ENCODE measurements at regions not wholly inside any gene's neighbourhood (a gene's known extent, or its start where the extent isn't known, plus 50 kb on each side); places are given as distances from the start of the nearest gene placed in this dataset.

DNA sequence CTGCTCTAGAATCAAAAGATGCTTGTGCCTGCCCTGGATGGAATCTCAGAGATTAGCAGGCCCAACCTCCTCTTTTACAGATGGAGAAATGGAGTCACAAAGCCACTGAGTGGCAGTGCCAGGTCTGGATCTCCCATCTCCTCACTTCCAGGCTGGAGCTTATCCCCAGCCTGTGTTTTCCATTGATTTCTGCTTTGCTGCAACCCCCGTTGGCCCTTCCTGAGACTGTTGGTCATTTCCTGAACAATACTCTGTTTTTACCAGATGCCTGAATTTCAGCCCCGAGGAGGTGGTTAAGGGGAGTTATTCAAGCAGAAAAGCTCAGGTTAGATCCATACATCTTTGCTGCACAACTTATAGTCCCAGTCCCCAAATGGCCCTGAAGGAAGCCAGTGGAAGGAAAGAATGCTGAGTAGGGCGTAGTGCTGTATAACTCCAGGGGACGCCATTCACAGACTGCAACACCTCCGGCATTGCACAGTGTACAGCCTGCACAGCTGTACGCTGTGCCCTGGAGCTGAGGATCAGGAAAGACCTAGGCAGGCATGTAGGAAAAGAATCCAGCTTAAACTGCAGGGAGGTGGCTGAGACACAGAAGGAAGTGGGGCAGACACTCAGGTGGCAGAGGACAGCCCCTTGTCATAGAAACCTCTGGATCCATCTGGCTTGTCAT lies 77.5 kb downstream of the RPLP1 start:
- DNase-seq (ENCODE audit: low read depth, low spot score), result no peak

DNA sequence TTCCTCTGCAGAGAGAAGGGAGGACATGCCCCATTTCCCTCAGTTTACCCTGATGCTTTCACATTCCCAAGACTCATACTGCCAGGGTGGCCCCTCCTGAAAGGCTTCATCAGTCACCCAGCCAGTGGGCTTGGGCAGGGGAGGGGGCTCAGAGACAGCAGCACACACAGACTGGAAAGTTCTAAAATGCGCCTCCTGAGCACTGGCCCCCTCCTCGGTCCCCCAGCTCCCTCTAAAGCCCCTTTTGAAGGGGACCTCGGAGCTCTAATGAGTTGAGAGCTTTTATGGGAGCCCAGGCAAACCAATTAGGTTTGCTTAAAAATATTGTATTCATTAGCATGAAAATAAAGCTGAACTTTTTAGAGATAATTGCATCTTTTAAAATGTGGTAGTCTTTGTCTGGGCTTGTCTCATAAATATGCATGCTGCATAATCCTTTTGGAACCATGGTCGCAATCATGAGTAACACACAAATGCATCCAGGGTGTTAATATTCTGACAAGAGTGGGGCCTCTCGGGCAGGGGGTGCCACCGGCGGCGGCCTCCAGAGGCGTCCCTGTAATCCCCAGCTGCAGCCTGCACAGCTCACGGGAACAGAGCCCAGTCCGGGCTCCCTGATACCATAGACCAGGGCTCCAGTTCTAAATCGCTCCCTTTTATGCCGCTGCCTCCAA lies 78.5 kb downstream of the RPLP1 start:
- DNase-seq (ENCODE audit: low read depth, low spot score), result no peak

DNA sequence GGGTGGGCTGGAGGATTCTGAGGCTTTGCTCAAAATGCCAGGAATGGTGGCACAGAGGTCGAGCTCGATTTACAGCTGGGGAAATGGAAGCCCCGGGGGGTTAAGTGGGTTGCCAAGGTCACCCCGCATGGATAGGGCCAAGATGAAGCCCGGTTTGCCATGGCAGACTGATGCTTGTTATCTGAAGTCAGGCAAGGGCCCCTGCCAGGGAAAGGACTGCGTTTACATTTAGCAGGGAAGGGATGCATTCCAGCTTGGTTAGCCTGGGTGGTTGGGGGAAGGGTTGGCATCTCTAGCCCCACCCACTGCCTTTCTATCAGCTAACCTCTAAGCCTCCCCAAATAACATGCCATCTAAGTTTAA lies 79.0 kb downstream of the RPLP1 start:
- no peak for DNase-seq (ENCODE audit: low read depth, low spot score)

DNA sequence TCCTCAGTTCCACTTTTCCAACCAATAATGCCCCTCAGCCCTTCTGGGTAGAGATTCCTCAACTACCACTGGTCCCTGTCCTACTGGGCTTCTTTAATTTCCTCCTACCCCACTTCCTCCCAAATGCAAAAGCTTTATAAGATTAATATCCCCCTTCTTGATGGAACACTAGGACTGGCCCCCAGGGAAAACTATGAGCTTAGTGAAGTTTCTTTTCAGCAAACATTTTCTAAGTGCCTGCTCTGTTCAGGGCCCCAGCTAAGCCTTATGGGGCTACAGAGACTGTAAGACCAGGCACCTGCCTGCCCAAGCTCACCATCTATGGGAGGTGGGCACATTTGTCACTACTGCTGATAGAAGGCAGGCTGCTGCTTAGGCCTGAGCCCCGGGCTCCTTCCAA lies 79.4 kb downstream of the RPLP1 start:
- DNase-seq (ENCODE audit: low read depth, low spot score), result no peak

DNA sequence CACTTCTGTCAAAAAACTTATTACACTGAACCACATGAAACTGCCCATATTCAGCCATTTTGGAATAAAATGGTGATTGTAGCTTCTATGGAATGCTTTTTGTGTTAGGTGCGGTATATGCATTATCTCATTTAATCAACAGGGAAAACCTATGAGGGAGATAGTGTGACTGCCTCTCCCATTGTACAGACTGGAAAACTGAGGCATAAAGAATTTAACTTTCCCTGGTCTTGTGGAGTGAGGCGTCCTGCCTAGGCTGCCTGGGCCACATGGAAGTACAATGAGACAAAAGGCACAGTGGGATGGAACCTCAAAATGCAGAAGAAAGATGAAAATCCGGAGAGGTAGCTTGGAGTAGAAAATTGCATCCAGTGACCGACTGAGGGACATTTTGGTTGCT lies 80.2 kb downstream of the RPLP1 start:
- no peak for DNase-seq (ENCODE audit: low read depth, low spot score)

DNA sequence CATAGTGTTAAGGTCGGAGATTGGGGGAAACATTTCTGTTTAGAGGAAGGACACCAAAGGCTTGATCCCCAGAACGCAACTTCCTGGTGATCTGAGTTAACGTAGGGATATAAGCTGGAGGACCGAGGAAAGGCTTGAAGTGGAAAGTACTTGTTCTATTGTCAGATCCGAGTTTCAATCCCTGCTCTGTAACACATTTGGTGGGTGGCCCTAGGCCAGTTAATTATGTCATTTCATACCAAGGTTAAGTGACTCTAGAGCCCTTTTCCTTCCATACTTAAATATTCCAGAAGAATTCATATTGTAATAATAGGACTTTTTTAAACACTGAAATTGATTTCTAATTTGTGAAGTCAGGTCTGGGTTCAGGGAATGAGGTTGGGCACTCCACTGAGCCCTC lies 80.9 kb downstream of the RPLP1 start:
- DNase-seq (ENCODE audit: low read depth, low spot score), result no peak

DNA sequence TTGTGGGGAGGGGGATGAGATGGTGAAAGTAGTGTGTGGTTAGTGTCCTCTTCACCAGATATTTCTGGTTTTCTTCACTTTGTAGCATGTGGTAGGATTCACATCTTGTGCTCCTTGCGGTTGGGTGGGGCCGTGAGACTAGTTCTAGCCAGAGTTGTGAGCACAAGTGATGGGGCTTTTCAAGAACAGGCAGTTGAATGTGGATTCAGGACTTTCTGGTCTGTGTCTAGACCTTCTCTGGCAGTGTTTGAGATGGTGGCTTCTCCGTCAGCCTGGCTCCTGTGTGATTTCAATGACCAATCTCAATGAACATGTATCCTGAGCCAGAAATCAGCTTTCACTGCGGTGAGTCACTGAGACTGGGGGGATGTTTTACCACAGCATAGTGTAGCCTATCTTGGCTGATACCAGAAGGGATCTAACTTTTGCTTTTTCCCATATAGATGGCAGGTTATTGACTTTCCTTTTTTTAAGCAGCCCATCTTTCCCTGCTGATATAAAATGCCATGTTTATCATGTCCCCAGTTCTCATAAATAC lies 82.6 kb downstream of the RPLP1 start:
- DNase-seq (ENCODE audit: low read depth, low spot score), result no peak

DNA sequence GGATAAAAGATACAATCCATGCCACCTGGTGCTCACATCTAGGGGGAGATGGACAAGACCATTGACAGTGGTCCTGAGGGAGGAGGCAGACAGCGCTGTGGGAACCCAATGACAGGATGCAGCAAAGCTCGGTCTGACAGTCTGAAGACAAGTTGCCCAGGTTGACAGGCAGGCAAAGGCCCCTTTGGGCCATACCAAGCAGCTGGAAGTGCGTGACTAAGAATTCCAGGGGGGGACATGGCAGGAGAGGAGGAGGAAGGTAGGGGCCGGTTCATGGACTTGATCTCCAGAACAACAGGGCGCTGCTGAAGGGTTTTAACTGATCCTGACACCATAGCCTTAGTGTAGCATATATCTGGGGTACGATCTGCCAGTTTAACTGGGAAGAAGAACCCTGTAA lies 83.4 kb downstream of the RPLP1 start:
- no peak for DNase-seq (ENCODE audit: low read depth, low spot score)

DNA sequence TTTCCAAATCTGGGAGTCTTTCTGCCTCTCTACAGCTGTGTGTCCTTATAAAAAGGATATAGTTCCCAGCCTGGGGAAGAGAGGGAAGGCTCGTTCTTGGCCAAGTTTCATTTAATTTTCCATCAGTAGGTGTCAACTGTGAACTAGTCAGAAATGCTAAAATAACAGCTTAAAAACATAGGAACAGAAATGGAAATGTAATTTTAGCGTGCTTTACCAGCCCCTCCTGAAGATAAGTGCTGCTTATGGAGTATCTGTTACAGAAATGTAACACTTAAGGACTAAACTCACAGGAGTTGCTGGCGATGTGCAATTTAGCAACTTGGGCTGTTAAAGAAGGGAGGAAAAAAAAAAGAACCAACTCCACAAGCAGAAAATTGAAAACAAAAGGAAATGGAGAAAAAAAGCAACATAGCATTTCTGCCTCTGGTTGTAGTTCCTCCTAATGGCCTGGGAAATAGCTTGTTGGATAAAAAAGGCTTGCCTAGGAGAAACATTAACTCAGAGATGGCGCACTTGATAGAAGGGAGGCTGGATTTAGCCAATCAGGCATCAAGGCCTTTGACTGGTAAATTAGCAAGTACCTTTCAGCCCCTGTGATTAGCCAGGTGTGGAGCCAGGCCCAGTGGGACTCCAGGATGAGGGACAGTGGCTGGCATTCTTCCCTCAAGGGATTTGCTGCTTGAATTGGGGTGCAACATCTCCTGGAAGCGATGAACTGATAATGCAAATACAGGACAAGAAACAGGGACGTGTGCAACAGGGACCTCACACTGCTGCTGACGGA lies 84.3 kb downstream of the RPLP1 start:
- DNase-seq (ENCODE audit: low read depth, low spot score), result no peak

DNA sequence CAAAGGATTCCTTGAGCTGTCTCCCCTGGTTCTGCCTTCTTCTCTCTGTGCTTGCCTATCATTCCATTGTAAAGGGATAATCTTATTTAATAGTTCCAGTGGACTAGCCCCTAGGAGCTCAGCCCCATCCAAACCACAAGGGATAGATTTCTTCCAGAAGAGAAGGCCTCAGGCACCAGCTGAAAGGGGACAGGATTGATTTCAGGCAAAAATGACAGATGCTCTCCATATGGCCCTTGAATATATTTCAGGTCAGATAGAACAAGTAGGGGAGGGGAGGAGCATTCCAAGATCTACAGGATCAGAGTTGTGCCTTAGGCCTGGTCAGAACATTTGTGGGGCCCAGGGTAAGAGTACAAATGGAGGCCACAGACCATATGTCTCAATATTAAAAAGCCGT lies 85.3 kb downstream of the RPLP1 start:
- DNase-seq (ENCODE audit: low read depth, low spot score), result no peak

DNA sequence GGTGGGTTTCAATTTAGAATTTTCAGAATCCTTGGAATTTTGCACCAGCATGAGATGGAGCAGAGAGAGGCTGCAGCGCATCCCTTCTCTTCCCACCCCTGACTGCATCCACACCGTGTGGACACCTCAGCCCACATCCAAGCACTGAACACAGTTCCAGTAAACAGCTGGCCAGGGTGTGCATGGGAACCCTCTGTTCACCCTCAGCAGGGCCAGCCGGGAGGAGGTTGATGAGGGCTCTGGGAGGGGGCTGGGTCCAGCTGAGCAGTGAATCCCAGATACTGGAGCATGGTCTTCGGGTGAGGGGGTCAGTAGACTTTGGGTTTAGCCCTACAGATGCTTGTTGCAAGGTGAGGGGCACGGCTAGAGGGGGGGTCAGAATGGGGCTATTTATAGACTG lies 85.8 kb downstream of the RPLP1 start:
- no peak for DNase-seq (ENCODE audit: low read depth, low spot score)

DNA sequence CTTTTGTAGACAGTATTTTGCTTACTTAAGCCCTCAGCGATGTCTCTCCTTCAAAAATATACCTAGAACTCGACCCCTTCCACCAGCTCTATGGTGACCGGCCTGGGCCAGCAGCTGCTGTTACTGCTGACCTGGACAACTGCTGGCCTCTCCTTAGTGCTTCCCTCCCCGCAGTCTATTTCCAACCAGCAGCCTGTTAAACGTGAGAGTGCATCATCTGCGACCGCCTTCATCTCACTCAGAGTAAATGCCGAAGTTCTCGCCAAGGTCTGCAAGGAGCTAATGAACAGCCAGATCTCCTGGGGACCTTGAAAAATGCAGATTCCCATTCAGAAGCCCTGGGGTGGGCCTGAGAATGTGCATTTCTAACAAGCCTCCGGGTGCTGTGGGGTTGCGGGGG lies 86.7 kb downstream of the RPLP1 start:
- no peak for DNase-seq (ENCODE audit: low read depth, low spot score)

DNA sequence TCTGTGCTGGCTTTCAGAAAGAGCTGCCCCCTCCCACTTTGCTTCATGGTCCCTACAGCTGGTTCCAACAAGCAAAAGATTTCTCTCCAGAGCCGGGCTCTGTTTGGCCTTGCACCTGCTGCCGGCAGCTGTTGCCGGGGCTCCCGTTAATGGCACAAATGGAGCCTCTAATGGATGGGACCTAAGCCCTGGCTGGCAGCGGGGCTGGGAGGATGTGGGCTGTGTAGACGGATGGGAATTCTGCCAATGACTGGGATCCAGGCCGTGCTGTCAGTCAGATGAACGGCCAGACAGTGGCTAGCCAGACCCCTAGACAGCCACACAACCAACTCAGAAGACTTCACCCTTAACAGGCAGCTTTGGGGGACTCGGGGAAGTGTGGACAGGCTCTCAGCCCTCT lies 88.0 kb downstream of the RPLP1 start:
- no peak for DNase-seq (ENCODE audit: low read depth, low spot score)

DNA sequence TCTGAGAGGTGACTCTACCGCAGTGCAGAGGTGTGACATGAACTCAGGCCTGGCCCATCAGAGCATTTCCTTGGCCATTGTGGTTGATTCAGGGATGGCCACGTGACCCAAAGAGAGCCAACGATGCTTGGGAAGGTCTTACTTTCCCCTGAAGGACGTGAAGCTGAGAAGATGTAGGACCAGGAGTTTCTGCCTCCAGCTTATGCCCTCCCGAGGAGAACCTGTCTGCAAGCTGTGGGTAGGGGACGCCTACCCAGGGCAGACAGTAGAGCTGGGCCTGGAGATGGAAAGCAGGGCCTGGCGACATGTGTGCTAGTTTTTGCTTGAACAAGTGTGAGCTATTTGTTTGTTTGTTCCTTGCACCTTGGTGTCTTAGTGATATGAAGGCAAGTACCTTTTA lies 89.4 kb downstream of the RPLP1 start:
- DNase-seq (ENCODE audit: low read depth, low spot score), result no peak

DNA sequence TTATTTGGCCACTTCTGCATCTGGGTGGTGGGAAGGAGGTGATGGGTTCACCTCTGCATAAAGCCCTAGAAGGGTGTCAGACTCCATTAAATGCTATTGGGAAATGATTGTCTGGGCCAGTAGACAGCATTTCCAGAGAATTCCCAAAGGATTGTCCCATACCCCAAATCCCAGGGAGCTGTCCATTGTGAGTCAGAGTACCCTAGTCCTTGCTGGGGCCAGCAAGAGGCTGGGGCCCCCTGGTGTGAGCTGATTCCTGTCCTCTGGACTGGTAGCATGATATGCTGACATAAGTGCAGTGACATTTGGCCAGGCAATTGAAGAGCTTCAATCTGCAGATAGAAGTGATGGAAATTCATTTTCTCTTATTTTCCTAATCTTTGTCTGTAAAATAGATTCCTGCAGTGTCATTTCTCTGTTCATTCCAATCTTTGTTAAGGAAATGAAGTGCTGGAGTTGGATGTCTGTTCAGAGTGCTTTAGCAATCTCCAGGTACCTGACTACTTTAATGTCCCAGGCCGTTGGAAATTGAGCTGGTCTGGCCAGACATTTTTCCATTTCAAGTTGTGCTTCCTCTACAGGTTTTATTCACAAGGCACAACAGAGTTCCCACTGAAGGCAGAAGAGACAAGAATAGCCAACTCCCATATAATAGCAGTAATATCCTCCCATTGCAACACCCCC lies 91.2 kb downstream of the RPLP1 start:
- DNase-seq (ENCODE audit: low read depth, low spot score), result no peak

DNA sequence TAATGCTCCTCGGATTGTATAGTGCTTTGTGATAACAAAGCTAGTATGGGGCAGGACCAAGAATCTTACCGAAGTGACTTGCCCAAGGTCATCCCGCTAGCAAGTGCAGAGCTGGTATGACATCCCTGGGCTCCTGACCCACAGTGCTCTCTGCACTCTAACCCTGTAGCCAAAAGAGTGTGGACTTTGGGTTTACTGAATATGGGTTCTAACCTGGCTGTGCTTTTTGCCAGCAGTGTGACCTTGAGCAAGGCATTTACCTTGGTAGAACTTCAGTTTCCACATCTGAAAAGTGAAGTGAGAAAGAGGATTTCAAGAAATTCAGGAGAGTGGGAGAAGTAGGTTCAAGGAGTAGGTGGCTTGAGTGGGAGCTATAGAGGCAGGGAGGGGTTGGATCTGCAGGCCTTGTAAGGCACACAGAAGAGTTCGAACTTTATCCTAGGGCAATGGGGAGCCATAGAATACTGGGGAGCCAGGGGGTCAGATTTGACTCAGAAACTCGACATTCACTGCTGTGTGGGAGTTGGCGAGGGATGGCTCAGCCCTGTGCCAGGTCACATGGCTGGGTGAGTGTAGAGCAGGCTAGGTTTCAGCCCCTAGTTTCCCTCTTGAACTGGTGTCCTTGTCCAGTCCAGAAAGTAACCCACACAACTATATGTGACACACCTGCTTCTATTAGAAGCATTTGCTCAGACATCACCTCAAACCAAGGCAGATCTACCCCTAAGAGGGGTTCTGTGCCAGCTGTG lies 91.9 kb downstream of the RPLP1 start:
- no peak for DNase-seq (ENCODE audit: low read depth, low spot score)

DNA sequence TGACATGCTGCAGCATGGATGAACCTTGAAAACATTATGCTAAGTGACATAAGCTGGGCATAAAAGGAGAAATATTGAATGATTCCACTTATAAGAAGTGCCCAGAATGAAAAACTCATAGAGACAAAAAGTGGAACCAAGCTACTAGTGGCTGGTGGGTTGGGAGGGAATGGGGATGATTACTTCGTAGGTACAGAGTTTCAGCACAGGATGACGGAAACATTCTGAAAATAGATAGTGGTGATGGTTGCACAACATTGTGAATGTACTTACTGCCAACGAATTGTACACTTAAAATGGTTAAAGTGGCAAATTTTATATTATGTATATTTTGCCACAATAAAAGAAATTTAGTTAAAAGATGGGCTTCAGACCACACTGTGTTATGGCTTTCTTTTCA lies 93.6 kb downstream of the RPLP1 start:
- DNase-seq (ENCODE audit: low read depth, low spot score), result no peak

DNA sequence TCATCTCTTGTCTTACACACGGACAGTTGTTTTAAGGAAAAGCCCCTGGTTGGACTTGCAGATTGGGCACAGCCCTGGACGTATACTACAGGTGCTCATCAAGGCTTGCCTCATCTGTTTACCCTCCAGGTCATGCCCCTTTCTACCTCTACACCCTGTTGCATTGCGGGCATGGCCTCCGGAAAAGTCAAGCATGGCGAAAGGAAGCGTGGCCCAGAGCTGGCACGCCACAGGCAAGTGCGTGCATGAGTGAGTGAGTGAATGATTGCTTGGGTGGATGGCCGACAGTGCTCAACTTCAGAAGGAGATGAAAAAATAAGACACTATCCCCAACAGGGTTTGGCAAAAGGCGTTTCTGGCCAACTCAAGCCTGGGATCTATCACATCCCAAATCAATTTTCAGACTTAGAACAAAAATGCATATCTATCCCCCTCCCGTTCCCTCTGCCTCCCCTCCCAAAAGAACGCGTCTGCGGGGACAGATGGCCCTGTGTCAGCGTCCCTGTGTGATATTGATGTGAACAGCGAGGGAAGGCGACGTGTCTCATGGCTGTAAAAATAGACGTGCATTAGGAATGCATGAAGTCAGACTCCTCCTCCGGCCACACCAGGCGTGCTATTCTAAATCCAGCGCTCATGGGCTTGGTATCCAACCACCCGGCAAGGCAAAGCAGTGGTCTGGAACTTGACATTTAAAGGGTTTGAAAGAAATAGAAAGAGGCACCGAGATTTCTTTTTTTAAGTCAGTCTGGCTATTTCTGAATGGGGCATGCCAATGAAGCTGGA lies 96.0 kb downstream of the RPLP1 start:
- DNase-seq (ENCODE audit: low read depth, low spot score), result no peak

DNA sequence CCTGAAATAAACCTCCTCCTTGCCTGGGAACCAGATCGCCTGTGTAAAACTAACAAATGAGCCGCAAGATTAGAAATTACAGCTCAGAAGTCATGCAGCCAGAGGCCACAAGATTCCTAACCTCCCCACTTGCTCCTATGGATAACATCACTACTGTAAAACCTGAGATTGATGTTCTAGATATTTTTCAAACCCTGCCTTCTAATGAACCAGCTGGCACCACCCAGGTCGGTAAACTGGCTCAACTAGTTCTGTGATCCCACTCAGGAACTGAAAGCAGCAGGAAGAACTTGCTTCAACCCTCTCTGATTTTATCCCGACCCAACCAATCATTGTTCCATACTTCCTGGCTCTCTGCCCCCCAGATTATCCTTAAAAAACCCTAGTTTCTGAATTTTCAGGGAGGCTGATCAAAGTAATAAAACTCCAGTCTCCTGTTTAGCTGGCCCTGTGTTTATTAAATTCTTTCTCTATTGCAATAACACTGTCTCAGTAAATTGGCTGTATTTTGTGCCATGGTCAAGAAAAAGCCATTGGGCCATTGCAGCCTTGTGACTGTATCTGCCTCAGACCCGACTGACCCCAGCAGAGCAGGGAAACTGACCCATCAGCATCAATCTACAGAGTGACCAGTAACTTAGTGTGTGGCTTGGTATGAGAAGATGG lies 98.9 kb downstream of the RPLP1 start:
- no peak for DNase-seq (ENCODE audit: low read depth, low spot score)

Measured in smooth muscle cell of the brain vasculature (primary cell).